Ishikawa (cell line): ENCODE measurements at regions not wholly inside any gene's neighbourhood (a gene's known extent, or its start where the extent isn't known, plus 50 kb on each side); places are given as distances from the start of the nearest gene placed in this dataset.

ENCODE experiments used
- EP300 ChIP-seq: IDR thresholded peaks from 2 replicates; pipeline ENCODE4 v1.6.1; 2012; ENCODE audit warnings: borderline replicate concordance
- FOXM1 ChIP-seq: IDR thresholded peaks from 2 replicates; pipeline ENCODE4 v1.6.1; 2012; ENCODE audit warnings: low read depth, borderline replicate concordance

GRCh38 chr10:90204956-90205314 is 503.5 kb downstream of the KIF20B start:
- TF ChIP-seq FOXM1 (no peak), EP300 (no peak)
